GM12878 (cell line): ENCODE measurements at regions not wholly inside any gene's neighbourhood (a gene's known extent, or its start where the extent isn't known, plus 50 kb on each side); places are given as distances from the start of the nearest gene placed in this dataset.

Experiments used
- NKRF ChIP-seq: fragments of 450-650 bp; conservative IDR thresholded peaks from 2 replicates; pipeline ENCODE4 v1.6.1; 2017; ENCODE audit warnings: mild to moderate bottlenecking, moderate library complexity
- PBX3 ChIP-seq: IDR thresholded peaks from 2 replicates; pipeline ENCODE4 v1.6.1; 2011; ENCODE audit warnings: mild to moderate bottlenecking, low read depth, low read length, moderate library complexity; ENCODE audit not compliant: insufficient replicate concordance
- POLR2A ChIP-seq: IDR thresholded peaks from 2 replicates; pipeline ENCODE4 v1.6.1; 2011; ENCODE audit warnings: low read depth, mild to moderate bottlenecking, low read length
- TAF1 ChIP-seq: IDR thresholded peaks from 2 replicates; pipeline ENCODE4 v1.6.1; 2011; ENCODE audit warnings: mild to moderate bottlenecking, low read depth, low read length, borderline replicate concordance
- ZBED1 ChIP-seq: IDR thresholded peaks from 2 replicates; pipeline ENCODE4 v1.6.1; 2016; ENCODE audit warnings: borderline replicate concordance
- ZNF24 ChIP-seq: fragments of 450-650 bp; IDR thresholded peaks from 2 replicates; pipeline ENCODE4 v1.6.1; 2017; ENCODE audit warnings: antibody characterized with exemption, mild to moderate bottlenecking

DNA sequence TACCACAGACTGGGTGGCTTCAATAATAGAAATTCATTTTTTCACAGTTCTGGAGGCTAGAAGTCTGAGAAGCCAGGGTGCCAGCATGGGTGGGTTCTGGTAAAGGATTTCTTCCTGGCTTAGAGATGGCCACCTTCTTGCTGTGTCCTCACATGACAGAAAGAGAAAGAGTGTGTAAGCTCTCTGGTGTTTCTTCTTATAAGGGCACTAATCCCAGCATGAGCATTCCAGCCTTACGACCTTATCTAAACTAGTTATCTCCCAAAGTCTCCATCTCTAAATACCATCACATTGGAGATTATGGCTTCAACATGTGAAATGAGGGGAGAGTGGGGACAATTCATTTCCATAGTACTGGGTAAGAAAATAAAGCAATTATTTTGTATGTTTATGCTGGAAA, 226.5 kb upstream of the TUSC1 start:
- TF ChIP-seq ZBED1: no peak
- no peak for TF ChIP-seq NKRF
- no peak for TF ChIP-seq PBX3
- no peak for TF ChIP-seq ZNF24
- TF ChIP-seq POLR2A: no peak
- TF ChIP-seq TAF1: no peak
